HG03135 (cell line): ENCODE measurements at regions not wholly inside any gene's neighbourhood (a gene's known extent, or its start where the extent isn't known, plus 50 kb on each side); places are given as distances from the start of the nearest gene placed in this dataset.

Experiments used
- ATAC-seq: cut with Tn5 transposase; IDR thresholded peaks from one replicate; pipeline ENCODE4 v1.9.1; 2021; ENCODE audit warnings: mild to moderate bottlenecking, moderate library complexity; ENCODE audit not compliant: unreplicated experiment

GRCh38 chr4:41883988-41884734, 51.1 kb upstream of the TMEM33 start:
- ATAC-seq, result no peak

GRCh38 chr4:41882625-41883347, 52.4 kb upstream of the TMEM33 start:
- peak; percentile 54 for ATAC-seq

GRCh38 chr4:41881981-41882624, 53.1 kb upstream of the TMEM33 start:
- no peak for ATAC-seq

- ATAC-seq, result no peak
Measured at GRCh38 chr4:41880840-41881831, 54.1 kb upstream of the TMEM33 start.

- ATAC-seq, result no peak
Measured at GRCh38 chr4:41880022-41880837, 55.0 kb upstream of the TMEM33 start.

- no peak for ATAC-seq
Measured at GRCh38 chr4:41879552-41879951, 55.7 kb upstream of the TMEM33 start.

GRCh38 chr4:41878991-41879491, 56.2 kb upstream of the TMEM33 start:
- no peak for ATAC-seq

GRCh38 chr4:41878170-41878969, 56.9 kb upstream of the TMEM33 start:
- no peak for ATAC-seq

GRCh38 chr4:41877020-41877796, 58.0 kb upstream of the TMEM33 start:
- no peak for ATAC-seq

- no peak for ATAC-seq
Measured at GRCh38 chr4:41874873-41875272, 60.4 kb upstream of the TMEM33 start.

GRCh38 chr4:41874398-41874797, 60.8 kb upstream of the TMEM33 start:
- ATAC-seq, result no peak

GRCh38 chr4:41873380-41874295, 61.6 kb upstream of the TMEM33 start:
- no peak for ATAC-seq

GRCh38 chr4:41870035-41870434, 65.2 kb upstream of the TMEM33 start:
- no peak for ATAC-seq

- no peak for ATAC-seq
Measured at GRCh38 chr4:41866799-41867677, 68.2 kb upstream of the TMEM33 start.

- no peak for ATAC-seq
Measured at GRCh38 chr4:41865981-41866798, 69.0 kb upstream of the TMEM33 start.
